GM18907 (cell line): ENCODE measurements at regions not wholly inside any gene's neighbourhood (a gene's known extent, or its start where the extent isn't known, plus 50 kb on each side); places are given as distances from the start of the nearest gene placed in this dataset.
A peak's percentile ranks its signal among the peaks of the same experiment; 100 is the strongest.
"Not testable (repeated sequence)": the region's sequence is repeated elsewhere in the genome, so short reads cannot be mapped to it uniquely, and the experiment has no call there.

Source experiments
- ATAC-seq: cut with Tn5 transposase; IDR thresholded peaks from one replicate; pipeline ENCODE4 v1.9.1; 2021; ENCODE audit warnings: mild to moderate bottlenecking, moderate library complexity; ENCODE audit not compliant: unreplicated experiment

DNA sequence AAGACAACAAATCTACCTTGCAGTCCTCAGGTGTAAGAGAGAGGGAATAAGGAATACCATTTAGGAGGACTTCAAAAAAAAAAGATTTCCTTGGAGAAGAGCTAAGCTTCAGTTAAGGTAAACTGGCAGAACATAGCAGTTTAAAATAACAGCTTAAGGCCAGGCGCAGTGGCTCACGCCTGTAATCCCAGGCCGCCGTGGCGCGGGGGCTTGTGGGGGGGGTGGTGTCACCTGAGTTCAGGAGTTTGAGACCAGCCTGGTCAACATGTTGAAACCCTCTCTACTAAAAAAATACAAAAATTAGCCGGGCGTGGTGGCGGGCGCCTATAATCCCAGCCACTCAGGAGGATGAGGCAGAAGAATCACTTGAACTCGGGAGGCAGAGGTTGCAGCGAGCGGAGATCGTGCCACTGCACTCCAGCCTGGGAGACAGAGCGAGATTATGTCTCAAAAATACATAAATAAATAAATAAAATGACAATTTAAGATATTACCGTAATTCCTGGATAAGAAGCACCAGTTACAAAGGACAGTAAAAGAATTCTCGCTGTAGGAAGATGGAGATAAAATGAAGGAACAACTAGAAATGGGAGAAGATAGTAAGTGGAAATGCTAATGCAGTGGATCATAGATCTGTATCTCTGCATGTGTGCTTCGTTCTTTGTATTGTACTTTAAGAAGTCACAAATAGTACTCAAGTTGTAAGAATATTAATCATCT lies 1140.2 kb downstream of the NCAM2 start:
- ATAC-seq = no peak

DNA sequence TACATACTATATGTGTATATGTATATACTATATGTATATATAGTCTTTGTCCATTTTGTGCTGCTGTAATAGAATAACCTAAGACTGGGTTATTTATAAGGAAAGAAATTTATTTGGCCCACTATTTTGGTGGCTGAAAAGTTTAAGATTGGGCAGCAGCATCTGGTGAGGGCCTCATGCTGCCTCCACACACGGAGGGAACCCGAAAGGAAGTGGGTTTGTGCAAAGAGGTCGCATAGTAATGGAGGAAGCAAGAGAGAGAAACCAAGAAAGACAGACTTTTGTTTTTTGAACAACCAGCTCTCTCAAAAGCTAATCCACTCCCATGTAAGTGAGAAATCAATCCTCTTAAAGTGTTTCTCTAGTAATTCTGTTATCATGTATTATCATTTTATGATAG lies 1147.3 kb downstream of the NCAM2 start:
- no peak for ATAC-seq

DNA sequence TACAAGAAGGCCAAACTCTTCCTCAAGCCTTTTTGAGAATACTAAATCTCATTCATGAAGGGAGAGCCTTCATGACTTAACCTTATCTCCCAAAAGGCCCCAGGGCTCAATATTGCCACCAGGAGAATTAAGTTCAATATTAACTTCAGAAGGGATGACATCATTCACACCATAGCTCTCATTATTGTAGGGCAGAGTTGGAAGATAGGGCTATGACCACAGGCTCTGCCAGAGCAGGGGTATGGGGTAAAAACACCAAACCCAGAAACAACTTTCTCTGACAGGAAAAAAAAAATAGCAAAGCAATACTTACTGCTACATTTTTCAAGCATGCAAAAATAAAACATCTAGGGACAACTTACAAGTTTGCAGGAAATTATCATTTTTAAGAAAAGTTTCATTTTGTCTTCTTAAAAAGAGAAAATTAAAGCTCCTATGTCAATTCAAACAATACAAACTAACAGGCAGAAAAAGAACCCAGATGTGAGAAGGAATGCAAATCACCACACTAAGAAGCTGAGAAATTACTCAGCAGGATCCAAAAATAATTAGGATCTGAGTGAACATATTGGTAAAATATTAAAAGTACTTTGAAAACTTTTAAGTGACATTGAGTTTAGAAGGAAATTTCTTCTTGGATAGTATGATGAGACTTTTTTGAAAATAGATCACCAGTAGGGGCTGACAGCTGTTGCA lies 1156.5 kb downstream of the NCAM2 start:
- no peak for ATAC-seq

DNA sequence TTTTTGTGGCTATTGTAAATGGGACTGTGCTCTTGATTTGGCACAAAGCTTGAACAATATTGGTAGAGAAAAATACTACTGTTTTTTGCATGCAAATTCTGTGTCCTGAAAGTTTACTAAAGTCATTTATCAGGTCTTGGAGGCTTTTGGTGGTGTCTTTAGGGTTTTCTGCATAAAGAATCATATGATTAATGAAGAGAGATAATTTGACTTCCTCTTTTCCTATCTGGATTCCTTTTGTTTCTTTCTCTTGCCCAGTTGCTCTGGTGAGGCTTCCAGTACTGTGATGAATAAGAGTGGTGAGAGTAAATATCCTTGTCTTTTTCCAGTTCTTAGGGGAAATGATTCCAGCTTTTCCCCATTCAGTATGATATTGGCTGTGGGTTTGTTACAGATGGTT lies 1166.7 kb downstream of the NCAM2 start:
- no peak for ATAC-seq

DNA sequence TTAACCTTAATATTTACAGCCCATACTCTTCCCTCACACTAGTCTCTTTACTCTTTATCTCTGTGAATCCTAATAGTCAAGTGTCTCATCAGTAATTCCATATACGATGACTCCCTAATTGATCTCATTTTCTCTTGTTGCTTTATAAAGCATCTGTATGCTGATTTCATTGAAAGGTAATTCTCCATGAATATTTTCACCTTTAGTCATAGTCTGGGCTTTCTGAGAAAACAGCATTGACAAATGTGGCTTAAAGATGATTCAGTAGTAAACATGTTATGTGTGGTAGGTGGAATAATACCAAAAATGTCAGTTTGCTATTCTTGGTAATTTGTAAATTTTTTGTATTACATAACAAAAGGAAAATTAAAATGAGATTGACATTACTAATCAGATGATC lies 1176.5 kb downstream of the NCAM2 start:
- no peak for ATAC-seq

DNA sequence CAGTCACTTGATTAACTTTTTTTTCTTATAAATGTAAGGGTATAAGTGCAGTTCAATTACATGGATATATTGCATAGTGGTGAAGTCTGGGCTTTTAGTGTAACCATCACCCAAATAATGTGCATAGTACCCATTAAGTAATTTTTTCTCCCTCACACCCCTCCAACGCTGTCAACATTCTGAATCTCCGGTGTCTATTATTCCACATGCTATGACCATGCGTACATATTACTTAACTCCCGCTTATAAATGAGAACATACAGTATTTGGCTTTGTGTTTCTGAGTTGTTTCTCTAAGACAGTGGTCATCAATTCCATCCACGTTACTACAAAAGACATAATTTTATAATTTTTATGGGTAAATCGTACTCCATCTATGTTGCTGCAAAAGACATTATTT lies 1191.1 kb downstream of the NCAM2 start:
- no peak for ATAC-seq

DNA sequence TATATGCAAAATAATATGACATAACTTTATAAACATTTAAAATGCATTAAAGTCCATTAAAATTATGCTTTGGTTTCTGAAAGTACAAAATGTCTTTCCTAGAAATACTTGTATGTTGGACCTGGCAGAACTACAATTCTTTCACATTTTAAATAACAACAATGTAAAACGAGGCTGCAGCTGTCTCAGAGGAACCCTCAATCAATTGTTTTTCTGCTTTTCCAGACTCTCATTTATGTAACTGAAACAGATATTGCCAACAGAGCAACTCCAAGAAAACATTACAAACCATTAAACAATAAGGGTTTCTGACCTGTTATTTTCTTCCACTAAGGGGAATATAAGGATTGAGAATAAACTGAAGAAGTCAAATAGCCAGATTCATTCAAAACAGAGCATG lies 1193.4 kb downstream of the NCAM2 start:
- ATAC-seq = no peak

DNA sequence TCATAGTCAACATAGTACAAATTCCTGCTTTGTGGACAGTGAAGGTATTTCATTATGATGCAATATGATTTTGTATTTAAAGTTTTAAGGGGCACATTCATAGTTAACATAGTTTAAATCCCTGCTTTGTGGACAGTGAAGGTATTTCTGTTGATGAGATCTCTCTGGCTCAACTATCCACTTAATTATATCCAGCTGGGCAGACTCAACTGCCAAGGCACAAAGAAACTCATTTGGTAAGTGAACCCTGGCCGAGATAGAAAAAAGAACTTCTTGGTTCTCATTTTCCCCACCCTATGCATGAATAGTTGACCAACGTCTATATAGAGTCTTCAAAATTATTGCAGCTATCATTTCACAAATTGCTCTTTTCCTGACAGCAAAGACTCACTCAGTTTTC lies 1194.6 kb downstream of the NCAM2 start:
- ATAC-seq = no peak

DNA sequence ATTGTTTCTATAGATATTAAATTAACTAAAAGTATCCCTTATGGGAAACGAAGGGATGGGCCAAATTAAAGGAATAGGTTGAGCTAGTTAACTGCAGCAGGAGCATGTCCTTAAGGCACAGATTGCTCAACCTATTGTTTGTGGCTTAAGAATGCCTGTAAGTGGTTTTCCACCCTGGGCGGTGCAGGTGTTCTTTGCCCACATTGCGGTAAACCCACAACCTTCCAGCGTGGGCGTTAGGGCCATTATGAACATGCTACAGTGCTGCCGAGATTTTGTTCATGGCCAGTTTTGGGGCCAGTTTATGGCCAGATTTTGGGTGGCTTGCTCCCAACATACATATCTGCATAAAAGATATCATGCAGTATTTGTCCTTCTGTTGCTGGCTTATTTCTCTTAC lies 1196.8 kb downstream of the NCAM2 start:
- ATAC-seq = not testable (repeated sequence)

DNA sequence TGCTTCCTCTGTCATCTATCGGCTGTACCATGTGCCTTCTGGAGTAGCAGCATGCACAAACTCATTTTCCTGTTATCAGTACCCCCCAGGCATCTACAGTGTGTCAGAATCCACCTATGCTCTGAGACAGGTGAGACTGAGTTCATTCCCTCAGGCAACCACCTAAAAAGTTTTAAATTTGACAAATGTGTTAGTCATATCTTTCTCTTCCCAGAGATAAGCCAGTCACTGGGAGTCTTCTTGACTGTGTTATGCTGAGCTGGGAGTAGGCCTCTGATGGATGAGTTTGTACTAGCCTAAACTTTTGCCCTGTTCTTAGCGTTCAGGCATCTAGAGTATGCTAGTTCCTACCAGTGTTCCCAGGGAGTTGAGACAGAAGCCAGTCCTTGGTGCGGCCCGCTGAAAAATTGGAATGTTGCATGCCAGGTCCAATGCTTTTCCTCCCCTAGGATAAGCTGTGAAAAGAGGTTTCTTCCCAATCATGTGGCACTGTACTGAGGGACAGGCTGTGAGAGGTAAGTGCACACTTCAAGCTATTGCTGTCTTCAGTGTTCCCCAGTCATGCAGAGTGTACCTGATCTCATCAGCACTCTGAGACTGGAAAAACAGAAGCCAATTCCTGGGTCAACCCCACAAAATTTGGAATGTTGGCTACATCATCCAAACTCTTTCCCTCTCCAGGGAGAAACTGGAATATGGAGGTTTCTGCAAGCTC lies 1202.3 kb downstream of the NCAM2 start:
- no peak for ATAC-seq

DNA sequence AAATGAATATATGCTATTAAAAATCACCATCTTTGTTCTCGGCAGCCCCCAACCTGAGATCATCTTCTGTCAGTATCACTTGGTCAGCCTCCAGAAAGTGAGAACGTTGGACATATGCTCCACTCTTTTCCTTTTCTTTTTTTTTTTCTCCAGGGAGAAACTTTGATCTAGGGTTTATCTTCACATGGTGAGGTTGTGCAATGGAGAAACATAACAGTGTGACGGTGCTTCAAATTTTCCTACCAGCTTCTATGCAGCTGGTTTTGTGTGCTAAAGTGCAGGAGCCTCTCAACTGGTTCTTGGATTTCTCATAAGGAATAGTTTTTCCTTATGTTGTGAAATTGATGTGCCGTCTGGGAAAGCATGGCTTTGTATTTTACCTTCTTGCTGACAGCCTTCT lies 1202.9 kb downstream of the NCAM2 start:
- ATAC-seq = no peak

DNA sequence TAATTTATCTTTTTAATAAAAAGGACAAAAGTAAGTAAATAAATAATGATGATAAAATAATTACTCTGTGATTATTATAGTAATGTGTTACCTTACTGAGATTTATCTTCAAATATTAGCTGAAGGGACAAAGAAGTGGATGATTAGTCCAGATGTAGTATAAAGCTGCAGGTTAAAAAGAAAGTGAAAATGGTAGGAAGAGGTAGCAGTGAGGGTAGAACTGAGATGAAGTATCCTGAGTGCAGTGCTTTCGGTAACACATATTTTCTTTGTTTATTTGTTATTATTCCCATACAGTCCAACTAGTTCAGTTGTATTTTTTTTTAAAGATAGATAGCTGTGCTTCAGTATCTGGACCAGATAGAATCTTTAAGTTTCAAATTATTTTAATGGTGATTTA lies 1203.5 kb downstream of the NCAM2 start:
- ATAC-seq = no peak

DNA sequence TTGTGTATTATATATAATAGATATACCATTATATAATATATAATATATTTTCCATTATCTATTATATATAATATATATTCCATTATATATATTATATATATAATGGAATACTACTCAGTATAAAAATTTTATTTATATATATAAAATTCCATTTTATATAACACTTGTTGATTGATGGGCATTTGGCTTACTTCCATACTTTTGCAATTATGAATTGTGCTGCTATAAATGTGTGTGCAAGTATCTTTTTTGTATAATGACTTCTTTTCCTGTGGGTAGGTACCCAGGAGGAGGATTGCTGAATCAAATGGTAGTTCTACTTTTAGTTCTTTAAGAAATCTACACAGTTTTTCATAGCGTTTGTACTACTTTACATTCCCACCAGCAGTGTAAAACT lies 1211.1 kb downstream of the NCAM2 start:
- ATAC-seq = no peak

DNA sequence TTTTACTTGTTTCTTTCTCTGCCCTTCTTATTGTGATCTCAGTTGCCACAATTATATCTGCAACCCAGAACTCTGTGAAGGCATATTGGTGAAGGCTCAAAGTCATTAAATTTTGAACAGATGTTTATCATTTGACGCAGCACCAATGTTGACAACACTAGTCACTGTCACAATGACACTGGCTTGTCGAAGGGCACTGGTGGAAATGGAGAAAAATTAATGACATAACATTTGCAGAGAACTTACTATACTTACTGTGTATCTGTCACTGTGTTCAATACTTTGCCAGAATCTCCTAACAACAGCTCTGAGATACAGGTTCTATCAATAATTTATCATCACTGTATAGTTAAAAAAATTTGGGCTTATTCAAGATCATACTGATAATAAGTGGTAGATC lies 1213.7 kb downstream of the NCAM2 start:
- ATAC-seq = no peak

DNA sequence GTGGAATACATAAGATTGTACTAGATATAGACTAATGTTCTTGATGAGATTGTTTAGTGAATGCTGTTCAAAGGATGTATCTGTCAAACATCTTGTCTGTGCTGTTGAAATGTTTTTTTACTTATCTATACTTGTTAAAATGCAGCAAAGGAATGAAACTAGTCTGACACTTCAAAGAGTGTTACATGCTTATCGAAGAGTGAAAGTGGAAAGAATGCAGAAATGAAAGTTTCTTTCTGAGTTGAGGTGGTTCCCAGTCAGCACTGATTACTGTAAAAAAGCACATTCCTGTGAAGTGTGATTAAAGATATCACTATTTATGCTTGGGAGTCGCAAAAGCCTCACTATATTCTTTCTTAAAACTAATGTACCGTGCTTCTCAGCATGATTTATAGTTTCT lies 1225.2 kb downstream of the NCAM2 start:
- ATAC-seq = no peak

DNA sequence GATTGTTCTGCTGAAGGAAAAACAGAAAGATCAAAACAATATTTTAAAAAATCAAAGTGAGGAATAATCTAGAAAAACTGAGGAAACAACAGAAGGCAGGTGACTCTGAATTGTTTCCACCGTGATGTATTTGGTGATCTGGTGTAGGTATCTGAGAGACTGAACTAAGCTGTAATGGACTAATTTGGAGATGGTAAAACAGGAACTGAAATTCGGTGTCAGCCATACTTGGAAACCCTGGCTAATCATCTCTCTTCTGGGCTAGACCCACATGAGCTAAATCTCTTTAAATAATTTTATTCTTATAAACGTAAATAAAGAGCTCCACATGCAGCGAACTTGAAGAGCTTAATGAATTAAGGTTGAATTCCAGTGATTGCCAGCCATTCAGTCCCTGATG lies 1226.1 kb downstream of the NCAM2 start:
- ATAC-seq = peak; percentile 56

DNA sequence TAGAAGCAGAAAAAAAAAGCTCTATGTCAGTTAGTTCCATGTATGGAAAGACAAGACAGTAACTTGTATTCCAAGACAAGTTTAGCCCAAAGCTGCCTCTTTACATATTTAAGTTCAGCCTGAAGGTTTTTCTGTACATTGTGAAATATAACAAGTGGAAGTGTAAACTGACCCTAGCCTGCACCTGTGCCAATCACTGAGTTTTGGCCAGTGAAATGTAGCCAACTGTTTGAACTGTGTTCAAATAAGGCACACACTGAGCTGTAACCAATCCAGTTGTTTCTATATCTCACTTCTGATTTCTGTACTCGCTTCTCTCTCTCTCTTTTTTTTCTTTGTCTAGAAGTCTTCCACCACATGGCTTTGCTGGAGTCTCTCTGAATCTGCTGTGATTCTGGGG lies 1227.1 kb downstream of the NCAM2 start:
- no peak for ATAC-seq

DNA sequence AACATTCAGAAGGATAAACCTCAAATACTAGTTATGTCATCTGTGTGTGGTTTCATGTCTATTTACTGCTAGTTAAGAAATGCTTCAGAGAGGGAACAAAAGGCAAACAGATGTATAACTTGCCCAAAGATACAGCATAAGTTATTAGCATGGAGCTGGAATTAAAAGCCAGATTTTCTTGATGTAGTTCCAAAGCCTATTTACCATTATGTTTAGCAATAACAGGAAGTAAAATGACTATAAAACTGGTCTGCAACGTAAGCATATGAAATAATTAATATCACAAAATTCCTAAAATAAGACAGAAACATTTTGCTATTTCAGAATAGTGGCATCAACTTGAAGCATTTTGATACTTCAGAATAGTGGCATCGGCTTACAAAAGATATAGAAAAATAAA lies 1232.8 kb downstream of the NCAM2 start:
- no peak for ATAC-seq

DNA sequence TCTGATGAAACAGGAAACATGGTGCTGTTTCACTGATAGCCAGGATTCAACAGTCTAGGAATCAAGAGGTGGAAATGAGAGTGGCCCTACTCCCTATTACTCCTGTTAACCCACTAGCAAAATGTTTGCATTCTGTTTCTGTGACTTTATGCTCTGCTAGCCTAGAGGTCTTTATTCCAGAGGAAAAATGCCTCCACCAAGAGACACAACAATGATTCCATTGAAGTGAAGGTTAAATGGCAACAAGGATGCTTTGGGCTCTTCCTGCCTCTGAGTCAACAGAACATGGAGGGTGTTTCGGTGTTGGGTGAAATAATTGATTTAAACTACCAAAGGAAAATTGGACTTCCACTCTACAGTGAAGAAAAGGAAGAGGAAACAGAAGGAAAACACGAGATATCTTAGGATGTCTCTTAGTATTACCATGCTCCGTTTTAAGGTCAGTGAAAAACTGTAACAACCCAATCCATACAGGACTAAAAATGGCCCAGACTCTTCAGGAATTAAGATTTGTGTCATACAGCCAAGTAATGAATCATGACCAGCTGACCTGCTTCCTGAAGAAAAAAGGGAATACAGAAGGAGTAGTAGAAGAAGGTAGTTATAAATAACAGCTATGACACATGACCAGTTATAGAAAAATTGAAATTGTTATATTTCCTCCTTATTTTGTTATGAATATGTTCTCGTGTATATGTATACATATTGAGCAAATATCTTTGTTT lies 1237.8 kb downstream of the NCAM2 start:
- no peak for ATAC-seq

DNA sequence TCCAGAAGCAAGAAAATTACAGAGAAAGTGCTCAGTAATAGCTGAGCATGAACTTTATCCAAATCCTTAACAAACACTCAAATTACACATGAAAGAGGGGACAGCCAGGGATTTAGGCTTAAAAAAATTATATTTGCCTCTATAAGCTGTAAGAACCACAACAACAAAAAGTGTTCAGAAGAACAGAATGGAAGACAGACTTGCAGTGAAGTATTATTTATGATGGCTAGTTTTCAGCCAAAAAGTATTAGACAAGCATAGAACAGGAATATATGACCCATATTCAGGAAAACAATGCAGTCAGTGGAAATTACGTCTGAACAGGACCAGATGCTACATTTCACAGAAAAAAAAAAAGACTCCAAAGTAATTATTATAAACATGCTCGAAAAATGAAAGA lies 1246.3 kb downstream of the NCAM2 start:
- ATAC-seq = no peak

DNA sequence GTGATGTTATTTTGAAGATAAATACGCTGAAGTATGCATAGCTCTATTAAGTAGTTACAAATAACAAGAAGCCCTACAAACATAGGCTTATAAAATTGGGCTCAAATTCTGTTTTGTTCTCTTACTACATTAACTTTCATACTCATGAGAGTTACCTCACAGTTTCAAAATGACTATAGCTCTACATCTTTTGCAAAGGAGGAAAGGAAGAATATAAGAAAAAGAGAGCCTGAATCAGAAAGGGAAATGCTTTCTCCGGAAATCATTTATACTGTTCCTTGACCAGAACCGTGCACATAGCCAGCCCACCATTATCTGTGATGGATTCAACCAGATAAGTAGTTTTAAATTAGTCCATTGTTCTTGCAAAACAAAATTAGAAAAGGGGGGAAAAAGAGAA lies 1252.1 kb downstream of the NCAM2 start:
- ATAC-seq = no peak

DNA sequence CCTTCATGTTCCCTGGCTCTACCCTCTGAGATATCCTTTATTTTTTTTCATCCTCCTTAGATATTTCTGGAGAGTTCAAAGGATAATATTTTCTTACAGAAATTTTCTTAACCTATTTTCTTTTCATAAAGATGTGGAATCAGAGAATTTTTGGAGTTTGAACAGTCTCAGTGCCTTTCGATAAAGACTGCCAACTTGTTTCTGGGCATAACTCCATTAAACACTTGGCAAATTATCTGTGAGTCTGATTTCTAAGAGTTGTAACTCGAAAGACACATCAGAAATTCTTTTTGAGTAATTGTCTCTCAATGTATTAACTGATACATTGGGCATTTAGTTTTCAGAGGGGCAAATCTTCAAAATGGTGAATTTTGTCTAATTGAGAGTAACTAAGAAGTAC lies 1255.6 kb downstream of the NCAM2 start:
- no peak for ATAC-seq
